Adrenal gland (tissue), 5 donors: ENCODE measurements at regions not wholly inside any gene's neighbourhood (a gene's known extent, or its start where the extent isn't known, plus 50 kb on each side); places are given as distances from the start of the nearest gene placed in this dataset.

Experiments
- CTCF ChIP-seq, 6 experiments: fragments of 450-650 bp in 4 of 6; fragments of 200-600 bp in 2 of 6; sonication (generic) in 1 of 6; IDR thresholded peaks; 1 replicate in 5 of 6; 2 replicates in 1 of 6; pipeline versions ENCODE4 v1.5.1 to v1.8.0; 2016 to 2021; ENCODE audit warnings: antibody characterized with exemption in 6 of 6, mild to moderate bottlenecking in 2 of 6, moderate library complexity in 1 of 6
- POLR2A ChIP-seq, 2 donors: fragments of 450-650 bp; IDR thresholded peaks; one replicate each; pipeline ENCODE4 v1.6.1; 2017; ENCODE audit warnings: antibody characterized with exemption in 2 of 2, mild to moderate bottlenecking in 2 of 2, moderate library complexity in 1 of 2
- donor health status: DM: no; HTN: no; CAD: no.

DNA sequence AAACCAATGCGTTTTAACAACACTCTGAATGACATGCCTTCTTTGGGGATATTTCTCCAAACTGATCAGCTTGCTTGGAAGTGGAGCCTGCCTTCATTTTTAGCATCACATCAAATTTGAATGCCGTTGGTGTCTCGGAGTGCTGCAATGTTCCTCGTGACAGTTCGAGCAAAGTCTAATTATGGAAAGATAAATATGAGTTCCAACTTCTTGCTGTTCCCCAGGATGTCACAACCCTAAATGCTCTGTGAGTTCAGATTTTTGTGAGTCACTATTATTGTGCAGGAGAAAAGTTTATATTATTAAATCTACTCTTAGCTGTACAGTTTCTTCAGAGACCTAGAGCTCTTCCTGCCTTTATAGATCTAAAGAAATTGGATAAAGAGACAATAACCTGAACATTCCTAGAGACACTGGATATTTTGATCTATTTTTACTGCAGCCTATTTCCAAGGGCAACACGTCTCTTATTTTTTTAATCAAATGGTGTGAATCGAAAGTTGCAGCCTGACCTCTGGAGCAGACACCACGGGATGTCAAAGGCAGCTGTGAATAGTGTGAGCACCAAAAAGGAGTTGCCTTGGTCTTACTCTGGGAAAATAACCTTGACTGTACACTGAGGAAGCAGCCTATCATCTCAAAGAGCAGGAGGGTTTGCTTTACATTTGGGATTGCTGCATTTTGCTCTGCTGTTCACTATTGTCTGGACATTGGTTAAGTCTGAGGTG is 330.1 kb downstream of the TDRD15 start:
- TF ChIP-seq CTCF (IDR thresholded peaks at IDR 0.05) (no peak), POLR2A (IDR thresholded peaks at IDR 0.05) (no peak)
